Stimulated activated CD4-positive, alpha-beta T cell treated with anti-CD3 and anti-CD28 coated beads, TNF-alpha, amount 100 ng/mL, for 4 hours (primary cell): ENCODE measurements at regions not wholly inside any gene's neighbourhood (a gene's known extent, or its start where the extent isn't known, plus 50 kb on each side); places are given as distances from the start of the nearest gene placed in this dataset.
"Not testable (repeated sequence)": the region's sequence is repeated elsewhere in the genome, so short reads cannot be mapped to it uniquely, and the experiment has no call there.

ENCODE experiments used
- DNase-seq, 3 experiments: peaks; one replicate each; pipeline ENCODE4 v3.0.0-alpha.2; 2020; ENCODE audit warnings: low read depth in 3 of 3

DNA sequence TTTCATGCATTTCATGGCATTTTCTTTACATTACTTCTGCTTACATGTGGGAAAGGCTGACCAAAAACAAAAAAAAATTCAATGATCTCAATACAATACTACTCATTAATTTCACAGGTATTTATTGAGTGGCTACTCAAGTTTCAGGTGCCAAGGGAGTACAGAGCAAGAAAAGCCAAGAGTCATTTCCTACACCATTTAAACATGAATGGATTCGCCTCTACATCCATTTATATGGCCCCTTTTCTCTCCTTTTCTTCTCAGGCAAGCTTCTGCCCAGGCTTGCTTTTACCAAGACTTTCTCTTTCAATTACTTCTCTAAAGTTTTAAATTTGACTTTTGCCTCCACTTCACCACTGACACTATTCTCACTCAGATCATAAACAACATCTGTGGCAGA, 1603.1 kb upstream of the CELF4 start:
- no peak for DNase-seq

DNA sequence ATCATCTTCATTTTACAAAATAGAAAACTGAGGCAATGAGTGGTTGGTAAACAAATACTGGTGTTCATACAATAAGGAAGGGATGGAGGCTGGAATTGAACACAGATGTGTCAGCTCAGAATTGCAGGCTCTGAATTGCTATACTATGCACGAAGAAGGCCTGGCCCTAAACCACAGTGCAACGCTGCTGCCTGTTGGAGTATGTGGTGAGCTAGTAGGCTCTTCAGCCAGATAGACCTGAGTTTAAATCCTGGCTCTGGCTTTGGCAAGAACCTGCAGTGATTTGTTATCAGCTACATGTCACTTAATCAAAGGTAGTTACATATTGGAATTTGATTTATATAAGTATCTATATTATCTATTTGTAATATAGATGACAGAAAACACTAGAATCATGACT, 1602.4 kb upstream of the CELF4 start:
- DNase-seq, result no peak

DNA sequence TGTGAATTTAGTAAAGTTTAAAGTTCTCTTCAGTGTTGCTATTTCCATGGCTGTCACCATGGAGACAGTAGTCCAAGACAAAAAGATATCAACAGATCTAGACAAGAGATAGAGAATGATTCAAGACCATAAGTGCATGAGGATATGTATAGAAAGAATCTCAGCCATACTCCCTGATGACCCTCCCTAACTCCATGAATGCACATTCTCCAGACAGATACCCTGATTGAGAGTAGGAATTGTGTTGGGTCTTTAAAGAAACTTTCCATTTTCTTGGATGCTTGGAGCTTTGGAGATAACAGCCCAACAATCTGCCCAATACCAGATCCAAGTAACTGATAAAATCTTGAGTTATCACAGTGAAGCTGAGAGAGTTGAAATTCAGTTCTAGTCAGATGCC, 1601.2 kb upstream of the CELF4 start:
- DNase-seq, result no peak

DNA sequence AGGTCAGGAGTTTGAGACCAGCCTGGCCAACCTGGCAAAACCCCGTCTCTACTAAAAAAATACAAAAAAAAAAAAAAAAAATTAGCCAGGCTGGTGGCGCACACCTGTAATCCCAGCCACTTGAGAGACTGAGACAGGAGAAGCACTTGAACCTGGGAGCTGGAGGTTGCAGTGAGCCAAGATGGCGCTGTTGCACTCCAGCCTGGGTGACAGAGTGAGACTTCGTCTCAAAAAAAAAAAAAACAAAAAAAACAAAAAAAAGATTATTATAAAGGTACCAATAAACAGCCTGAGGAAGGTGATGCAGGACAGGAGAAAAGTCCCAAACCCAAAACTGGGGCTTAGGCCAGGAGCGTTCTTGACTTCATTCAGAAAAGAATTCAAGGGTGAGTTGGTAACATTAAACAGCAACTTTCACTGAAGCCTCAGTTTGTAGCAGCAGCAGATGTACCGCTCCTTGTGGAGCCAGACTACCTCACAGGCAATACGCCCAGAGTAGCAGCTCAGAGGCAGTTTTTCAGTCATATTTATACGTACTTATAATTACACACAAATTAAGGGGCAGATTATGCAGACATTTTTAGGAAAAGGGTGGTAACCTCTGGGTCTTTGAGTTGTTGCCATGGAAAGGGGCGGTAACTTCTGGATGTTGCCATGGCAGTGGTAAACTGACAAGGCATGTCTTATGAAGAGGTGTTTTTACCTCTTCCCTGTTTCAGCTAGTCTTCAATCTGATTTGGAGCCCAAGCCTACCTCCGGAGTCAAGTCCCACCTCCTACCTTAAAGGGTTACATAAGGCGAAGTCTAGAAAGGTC, 1596.6 kb upstream of the CELF4 start:
- DNase-seq, result no peak

DNA sequence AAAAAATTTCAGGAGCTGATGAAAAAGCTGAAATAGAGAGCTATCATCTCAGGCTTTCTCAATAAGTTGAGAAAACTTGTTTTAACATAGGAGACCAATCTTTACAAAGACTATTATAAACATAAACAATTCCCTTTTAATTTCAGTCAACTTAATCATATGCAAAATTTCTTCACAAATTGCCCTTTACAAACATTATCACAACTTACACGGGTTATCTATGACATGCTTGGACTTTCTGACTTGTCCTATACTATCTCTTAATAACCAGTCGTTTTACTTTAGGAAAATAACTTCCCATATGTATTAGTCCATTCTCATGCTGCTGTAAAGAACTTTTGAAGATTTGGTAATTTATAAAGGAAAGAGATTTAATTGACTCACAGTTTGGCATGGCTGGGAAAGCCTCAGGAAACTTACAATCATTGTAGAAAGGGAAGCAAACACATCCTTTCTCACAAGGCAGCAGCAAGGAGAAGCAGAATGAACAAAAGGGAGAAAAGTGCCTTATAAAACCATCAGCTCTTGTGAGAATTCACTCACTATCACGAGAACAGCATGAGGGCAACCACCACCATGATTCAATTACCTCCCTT, 1583.7 kb upstream of the CELF4 start:
- no peak for DNase-seq

DNA sequence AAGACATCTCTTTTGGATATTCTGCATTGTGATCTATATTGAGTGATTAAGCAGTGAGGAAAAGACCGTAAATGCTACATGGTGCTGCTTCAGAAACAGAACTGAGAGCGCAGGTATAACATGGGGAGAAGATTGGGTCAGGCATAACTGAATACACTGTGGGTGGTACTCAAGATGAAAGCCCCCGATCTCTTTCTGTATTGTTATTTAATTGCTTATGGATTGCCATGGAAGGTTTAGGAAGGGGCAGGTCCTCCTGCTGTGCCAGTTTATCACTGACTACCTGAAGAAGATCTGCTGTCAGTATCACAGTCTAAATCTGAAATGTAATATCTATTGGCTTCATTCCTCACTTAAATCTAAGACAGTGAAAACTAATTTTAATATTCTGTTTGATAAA, 1568.7 kb upstream of the CELF4 start:
- no peak for DNase-seq

DNA sequence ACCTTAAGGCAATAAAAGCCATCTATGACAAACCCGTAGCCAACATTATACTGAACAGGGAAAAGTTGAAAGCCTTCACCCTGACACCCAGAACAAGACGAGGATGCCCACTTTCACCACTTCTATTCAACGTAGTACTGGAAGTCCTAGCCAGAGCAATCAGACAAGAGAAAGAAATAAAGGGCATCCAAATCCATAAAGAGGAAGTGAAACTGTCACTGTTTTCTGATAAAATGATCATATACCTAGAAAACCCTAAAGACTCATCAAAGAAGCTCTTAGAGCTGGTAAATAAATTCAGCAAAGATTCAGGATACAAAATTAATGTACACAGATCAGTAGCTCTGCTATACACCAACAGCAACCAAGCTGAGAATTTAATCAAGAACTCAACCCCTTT, 1561.9 kb upstream of the CELF4 start:
- DNase-seq, result not testable (repeated sequence)

DNA sequence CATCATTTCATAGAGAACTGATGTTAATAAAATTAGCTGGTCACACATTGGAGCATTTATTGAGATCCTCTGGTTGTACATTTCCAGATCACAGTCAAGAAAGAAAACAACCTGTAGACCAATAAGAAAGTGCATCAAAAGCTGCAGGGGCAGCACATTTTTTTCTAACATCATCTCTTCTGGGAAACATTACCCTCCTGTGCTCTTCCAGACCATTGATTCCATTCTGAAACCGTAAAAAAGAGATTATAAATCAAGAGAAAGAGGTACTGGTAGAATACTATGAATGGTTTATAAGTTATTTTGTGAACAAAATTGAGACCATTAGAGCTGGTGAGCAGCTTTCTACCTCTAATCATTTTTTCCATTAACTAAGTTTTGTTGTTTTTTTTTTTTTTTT, 1548.2 kb upstream of the CELF4 start:
- DNase-seq, result no peak

DNA sequence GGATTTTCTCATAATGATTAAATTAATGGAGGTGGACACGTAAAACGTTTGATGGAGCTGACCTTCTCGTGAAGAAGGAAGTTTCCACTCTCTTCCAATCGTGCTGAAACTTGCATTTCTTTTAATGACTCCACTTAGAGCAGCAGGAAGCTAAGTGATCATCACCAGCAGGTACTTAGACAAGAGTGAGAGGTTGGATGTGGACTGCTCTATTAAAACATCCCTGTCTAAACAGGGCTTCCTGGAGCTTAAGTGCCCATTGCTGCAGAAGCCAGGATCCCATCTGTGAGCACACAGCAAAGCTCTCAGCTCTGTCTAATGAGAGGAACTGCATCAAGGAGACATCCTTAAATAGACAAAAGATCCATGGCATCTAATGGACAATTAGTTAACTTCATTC, 1539.5 kb upstream of the CELF4 start:
- DNase-seq, result no peak

DNA sequence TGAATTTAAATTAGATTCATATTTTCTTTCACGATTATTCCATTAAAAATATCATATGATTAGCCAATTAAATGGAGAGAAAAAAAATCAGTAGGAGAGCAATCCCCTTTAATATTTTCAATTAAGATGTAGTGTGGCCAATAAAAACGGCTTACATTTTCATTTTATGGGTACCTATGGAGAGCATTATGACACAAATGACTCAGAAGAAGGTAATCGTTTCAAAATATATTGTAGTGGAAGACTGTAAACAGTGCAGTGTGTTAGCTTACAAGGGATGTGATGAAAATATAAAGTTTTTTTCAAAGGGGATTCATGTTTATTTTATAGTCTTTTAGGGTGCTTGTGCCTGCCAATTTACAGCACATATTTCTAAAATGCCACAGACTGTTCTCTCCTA, 1507.4 kb upstream of the CELF4 start:
- DNase-seq, result no peak

DNA sequence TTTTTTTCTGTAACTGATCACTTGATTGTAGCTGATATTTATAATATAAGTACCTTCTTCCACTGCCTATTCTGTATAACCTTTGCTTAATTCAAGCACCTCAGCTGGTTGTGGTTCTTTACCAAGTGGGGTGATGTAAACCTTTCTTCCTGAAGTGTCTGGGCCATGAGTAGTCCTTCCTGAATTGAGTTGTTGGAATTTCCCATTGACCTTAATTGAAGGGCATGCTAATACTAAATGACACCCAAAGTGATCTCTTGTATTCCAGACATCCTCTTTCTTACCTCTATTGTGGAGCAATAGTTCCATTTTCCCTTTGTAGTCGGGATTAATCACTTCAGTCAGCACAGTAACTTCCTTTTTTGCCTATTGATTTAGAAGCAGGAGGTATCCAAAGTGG, 1496.8 kb upstream of the CELF4 start:
- DNase-seq, result no peak

DNA sequence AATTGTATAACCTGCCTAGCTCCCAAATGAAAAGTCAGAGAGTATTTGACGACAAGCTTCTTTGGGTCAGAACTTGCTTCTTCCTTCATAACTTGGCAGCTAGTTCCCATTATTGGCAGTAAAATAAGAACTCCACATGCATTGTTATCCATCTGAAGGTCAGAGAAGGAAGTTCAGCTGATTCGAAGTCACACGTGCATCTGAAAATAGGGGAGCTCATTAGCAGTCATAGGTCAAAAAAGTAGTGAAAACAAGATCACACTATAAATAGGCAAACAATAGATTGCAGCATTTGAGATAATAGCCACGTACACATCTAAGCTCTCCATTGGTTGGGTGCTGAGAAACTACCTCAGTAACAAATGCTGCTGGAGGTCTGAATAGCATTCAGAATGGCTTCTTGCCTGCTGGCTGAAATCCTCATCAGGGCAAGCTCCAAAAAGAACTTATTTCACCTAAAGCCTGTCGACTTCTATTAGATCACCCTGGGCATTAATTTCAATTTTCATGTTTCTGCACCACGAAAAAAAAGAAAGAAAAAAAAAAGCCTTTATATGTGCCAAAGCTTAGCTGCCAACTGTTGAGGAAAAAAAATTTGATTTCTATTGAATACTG, 1492.9 kb upstream of the CELF4 start:
- no peak for DNase-seq

DNA sequence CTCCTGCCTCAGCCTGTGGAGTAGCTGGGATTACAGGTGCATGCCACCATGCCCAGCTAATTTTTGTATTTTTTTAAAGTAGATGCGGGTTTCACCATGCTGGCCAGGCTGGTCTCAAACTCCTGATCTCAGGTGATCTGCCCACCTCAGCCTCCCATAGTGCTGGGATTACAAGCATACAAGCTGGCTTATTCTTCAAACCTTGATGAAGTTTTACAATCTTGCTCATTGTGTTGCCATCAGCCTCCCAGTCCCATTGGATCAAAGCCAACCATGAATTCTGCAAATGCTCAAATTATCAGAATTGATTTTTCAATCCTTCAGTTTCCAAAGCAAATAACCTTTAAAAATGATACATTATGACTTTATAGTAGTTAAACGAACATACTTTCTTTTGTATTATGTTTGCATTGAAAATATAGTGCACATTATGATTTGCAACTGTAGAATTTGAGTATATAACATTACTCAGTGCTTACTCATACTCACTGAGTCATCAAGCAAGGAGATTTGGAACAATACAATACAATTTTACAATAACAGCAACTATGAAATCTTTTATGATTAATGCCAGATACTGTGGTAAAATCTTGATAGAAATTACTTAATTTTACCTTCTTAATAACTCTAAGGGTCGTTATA, 1491.9 kb upstream of the CELF4 start:
- DNase-seq, result no peak

DNA sequence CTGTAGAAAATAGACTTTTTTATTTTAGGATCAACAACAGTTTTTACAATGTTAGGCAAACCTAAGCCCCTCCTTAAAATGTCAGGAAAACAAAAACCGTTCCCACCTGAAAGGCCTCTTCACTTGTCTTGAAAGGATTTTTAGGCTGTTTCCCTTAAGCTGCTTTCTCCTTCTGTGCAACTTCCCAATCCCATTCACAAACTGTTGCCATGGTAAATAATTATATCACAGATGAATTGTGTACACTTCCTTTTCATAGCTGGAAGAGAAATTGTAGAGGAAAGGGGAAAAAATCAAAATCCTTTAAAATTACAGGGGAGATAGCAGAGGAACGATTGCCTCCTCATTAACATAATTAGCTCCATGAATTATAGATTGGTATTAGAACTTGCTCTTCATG, 1488.0 kb upstream of the CELF4 start:
- no peak for DNase-seq

DNA sequence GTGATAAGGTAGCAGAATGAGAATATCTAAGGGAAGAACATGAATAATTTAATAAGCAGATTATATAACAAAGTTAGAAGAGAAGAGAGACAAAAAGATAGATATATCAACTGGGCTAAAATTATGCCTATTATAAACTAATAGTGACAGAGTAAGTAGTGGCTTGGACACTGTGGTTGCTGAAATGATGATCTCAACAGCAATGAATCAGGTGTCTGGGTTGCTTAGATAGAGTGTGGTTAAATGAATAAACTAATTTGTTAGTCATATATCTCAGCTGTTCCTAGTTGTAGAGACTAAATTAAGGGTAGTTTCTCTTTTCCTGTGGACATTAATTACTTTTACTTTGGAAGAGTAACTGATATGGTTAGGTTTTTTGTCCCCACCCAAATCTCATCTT, 1485.4 kb upstream of the CELF4 start:
- DNase-seq, result no peak

DNA sequence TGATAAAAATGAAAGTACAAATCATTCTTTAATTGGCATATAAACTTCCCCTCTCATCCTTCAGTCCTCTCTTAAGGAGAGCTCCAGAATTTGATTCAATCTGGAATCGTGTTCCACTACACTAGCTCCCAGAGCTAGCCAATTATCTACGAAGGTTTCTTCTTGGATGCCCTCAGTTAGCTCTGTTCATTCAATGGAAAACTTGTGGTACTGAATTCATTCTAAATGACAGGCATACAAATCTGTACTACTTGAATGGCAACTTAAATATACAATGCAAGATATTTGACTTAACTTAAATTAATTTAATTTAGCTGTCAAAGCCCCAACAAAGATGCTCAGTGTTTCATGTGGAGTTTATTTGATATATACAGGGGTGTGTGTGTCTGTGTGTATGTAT, 1474.2 kb upstream of the CELF4 start:
- DNase-seq, result no peak

DNA sequence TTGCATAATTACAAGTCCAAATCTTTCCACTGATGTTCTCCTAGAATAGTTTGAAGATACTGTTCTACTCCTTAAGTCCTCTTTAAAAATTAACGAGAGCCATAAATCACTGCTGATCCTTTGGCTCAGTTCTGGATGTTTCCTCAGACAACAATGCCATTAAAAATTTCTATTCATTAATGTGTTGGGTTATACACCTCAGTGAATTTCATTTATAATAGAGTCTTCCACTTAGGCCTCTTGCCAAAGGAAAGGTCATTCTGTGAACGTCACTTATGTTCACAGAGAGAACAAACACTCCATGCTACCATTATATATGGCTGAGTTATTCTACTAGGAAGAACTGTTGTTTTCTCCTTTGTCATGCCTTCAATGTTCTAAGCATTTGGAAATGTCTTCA, 1472.3 kb upstream of the CELF4 start:
- DNase-seq, result no peak

DNA sequence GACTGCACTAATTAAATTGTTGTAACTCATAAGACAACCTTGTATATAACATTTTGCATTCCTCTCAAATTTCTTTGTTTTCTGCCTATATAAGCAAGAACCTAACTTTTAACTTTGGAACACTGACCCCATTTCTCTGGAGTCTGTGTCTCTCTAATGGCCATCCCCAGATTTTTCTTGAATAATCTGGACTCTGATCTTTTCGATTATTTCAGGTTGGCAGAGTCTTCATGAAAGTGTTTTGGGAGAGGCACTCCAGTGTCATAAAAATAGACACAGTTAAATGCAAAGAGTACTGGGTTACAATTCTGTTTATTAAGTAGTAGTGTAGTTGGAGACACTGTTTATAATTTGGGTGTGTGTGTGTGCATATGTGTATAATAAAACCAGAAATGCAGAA, 1467.7 kb upstream of the CELF4 start:
- no peak for DNase-seq

DNA sequence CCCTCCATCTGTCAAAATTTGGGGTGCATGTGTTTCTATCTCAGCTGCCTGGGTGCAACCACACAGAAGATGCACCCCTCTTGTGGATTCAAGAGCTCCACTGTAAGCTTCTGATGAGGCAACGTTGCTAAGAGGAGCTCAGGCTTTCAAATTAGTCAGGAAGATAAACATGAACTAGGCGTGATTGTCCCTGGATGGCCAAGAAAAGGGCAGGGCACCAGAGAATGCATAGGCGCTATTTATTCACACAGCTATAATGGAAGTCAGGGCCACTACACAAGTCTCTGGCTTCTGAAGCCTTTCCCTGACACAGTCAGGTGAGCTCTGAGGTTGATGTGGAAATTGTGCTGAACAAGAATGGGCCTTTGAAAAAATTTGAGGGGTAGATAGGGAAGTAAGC, 1466.0 kb upstream of the CELF4 start:
- DNase-seq, result no peak

DNA sequence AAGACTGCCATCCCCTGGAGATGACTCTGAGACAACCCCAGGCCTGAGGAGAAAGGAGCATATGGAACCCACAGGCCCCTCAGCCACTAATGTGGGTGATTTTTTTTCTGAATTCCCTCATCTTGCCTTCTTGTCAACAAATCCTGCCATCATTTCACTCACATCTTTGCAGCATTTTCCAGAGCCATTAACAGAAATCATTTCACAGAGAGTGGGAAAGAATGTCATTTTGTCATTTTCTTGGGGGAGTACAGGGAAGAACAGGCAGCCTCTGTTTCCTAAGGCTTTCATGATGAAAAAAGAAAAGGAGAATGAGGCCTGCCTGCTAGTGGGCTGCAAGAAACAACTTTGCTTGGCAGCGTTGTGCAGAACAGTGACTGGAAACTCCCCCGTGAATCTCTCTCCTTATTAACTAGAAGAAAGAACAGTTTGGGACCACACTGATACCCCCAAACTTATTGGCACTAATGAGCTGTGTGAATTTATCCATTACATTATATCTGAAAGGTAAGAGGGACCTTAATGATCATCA, 1464.6 kb upstream of the CELF4 start:
- no peak for DNase-seq

DNA sequence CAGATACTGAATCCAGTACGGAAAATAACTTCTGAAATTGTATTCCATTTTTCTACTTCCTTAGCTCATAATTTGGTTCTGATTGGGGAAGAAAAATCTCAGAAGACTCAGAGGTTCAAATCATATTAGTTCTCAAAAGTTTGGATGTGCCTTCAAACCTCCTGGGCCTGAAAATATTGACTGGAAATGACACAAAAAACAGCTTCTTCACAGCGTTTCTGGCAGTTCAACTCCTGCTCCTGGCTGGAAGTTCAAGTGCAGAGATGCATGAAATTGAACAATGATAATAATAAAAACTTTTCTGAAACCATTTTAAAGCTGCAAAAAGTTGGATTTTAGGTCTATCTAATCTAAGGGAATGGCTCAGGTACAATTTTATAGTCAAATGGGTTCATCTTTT, 1459.9 kb upstream of the CELF4 start:
- DNase-seq, result no peak

DNA sequence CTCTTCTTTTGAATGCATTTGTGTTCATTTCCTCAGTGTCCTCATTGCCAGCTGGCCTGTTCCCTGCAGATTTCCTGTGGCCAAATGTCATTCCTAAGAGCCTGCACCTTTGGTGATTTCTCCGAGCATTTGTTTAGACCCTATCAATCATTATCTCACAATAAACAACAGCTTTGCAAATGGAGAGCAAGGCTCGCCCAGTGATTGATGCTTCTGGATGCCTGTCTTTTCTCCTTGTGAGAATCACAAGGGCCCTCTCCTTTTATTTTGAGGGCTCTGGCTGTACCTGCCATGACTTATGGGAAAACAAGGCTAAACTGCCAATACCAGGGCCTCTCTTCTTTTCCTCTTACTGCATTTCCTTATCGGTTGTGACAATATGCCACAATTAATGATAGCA, 1454.4 kb upstream of the CELF4 start:
- DNase-seq, result no peak
